WERI-Rb-1 (cell line): ENCODE measurements at regions not wholly inside any gene's neighbourhood (a gene's known extent, or its start where the extent isn't known, plus 50 kb on each side); places are given as distances from the start of the nearest gene placed in this dataset.
A peak's percentile ranks its signal among the peaks of the same experiment; 100 is the strongest.
"Not testable (repeated sequence)": the region's sequence is repeated elsewhere in the genome, so short reads cannot be mapped to it uniquely, and the experiment has no call there.

Experiments
- DNase-seq: peaks from one replicate; pipeline ENCODE4 v3.0.0-alpha.2; 2020
- H3K27ac ChIP-seq: fragments of 250-450 bp; sonication (Bioruptor Pico); 2 replicates; pipeline ENCODE4 v1.5.1; 2020; ENCODE audit warnings: mild to moderate bottlenecking, moderate library complexity
- H3K27me3 ChIP-seq: fragments of 250-450 bp; sonication (Bioruptor Pico); 2 replicates; pipeline ENCODE4 v1.5.1; 2021; ENCODE audit warnings: mild to moderate bottlenecking, low read depth, moderate library complexity; ENCODE audit not compliant: insufficient read depth, severe bottlenecking
- H3K36me3 ChIP-seq: fragments of 250-450 bp; sonication (Bioruptor Pico); 2 replicates; pipeline ENCODE4 v1.5.1; 2020; ENCODE audit warnings: mild to moderate bottlenecking, moderate library complexity
- H3K4me3 ChIP-seq: 2 replicates; pipeline ENCODE4 v1.5.1; 2011; ENCODE audit warnings: low read depth, mild to moderate bottlenecking, control low read depth, low read length
- H3K9me3 ChIP-seq: fragments of 250-450 bp; sonication (Bioruptor Pico); 2 replicates; pipeline ENCODE4 v1.5.1; 2021; ENCODE audit warnings: mild to moderate bottlenecking, moderate library complexity; ENCODE audit not compliant: severe bottlenecking
- TF ChIP-seq, protein P1 (sequence below): IDR thresholded peaks from 2 replicates; pipeline ENCODE4 v1.5.1; 2011; ENCODE audit warnings: low read depth, mild to moderate bottlenecking, control low read depth, inconsistent platforms, low read length

DNA sequence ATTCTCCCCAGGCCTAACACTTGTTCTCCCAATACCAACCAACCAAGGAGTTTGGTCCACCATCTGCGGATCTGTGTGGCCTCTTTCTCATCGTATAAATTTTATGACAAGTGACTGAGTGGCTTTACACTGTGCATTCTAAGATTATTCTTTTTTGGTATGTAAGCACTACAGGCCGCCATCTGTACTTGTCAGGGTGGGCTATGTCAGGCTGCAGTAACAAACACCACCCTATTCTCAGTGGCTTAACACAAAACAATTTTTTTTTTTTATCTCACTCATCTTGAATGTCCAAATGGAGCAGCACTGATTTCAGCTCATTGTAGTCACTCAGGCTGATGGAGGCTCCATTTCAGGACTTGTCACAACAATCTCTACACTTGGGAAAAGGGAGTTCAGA lies 412.7 kb upstream of the MIR17HG start:
- Histone ChIP-seq H3K27me3 (no peaks in the 10 kb centered on the region), H3K36me3 (no peaks in the 10 kb centered on the region), H3K4me3 (no peak overlapping the region), H3K9me3 (peaks cover 8% of the 10 kb centered on the region), H3K27ac (no peak overlapping the region)
- DNase-seq = no peak
- TF ChIP-seq, protein P1, sequence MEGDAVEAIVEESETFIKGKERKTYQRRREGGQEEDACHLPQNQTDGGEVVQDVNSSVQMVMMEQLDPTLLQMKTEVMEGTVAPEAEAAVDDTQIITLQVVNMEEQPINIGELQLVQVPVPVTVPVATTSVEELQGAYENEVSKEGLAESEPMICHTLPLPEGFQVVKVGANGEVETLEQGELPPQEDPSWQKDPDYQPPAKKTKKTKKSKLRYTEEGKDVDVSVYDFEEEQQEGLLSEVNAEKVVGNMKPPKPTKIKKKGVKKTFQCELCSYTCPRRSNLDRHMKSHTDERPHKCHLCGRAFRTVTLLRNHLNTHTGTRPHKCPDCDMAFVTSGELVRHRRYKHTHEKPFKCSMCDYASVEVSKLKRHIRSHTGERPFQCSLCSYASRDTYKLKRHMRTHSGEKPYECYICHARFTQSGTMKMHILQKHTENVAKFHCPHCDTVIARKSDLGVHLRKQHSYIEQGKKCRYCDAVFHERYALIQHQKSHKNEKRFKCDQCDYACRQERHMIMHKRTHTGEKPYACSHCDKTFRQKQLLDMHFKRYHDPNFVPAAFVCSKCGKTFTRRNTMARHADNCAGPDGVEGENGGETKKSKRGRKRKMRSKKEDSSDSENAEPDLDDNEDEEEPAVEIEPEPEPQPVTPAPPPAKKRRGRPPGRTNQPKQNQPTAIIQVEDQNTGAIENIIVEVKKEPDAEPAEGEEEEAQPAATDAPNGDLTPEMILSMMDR = no peak

DNA sequence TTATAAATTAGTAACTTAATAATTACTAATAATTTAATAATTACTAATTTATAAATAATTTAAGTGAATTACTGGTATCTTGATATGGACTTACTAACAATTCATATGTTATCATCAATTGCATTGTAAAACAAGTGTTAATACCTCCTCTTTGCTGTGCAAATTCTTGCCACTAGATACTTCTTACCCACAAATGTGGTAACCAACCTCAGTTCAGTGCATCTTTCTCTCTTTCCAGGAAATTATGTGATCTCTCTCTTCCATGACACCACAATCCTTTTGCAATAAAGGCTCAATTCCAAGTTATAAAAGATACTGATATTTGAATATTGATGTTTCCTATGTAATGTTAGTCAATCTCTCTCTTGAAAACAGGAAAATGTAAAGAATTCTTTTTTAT lies 408.6 kb upstream of the MIR17HG start:
- no peak for DNase-seq
- H3K27me3 ChIP-seq = no peaks in the 10 kb centered on the region
- TF ChIP-seq, protein P1 = no peak
- H3K4me3 ChIP-seq = no peak overlapping the region
- no peaks in the 10 kb centered on the region for H3K36me3 ChIP-seq
- H3K27ac ChIP-seq = no peak overlapping the region
- no peaks in the 10 kb centered on the region for H3K9me3 ChIP-seq

DNA sequence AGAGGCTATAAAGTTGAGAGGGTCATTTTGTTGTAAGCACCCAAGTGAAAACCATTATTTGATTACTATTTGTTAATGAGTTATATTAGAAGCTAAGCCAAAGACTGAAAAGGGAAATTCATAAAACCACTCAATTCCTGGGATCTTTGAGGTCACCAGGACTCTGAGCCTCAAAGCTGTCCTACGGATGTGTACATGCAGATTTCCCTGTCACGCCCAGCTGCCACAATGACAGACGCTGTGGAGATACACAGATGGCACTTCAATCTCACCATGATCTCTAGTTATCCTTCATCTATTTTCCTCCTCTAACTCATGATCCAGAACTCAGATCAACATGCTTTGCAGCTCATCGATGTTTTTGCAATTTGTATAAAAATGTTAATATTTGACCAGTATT lies 403.5 kb upstream of the MIR17HG start:
- TF ChIP-seq, protein P1 = no peak
- peak; percentile 94 for DNase-seq
- H3K36me3 ChIP-seq = no peaks in the 10 kb centered on the region

DNA sequence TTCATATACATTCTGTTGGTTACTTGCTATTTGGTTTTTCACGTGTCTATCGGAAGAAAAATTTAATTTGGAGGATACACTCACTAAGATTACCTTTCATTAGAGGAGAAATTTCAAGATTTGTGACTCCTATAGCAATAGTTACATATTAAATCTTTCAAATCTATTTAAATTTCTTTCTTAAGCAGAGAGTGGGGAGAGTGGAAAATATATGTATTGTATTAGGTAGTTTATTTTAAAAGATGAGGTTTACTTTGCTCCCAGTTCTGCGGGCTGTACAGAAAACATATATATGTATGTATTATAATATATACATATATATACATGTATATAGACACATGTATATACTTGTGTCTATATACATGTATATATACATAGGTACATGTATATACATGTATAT lies 402.3 kb upstream of the MIR17HG start:
- H3K27me3 ChIP-seq, DNase-seq, H3K36me3 ChIP-seq, H3K27ac ChIP-seq, H3K4me3 ChIP-seq: not testable (repeated sequence)
- peaks cover 15% of the 10 kb centered on the region for H3K9me3 ChIP-seq

More for the DNA sequence above, 403.5 kb upstream of the MIR17HG start:
- H3K4me3 ChIP-seq = no peak overlapping the region
- no peak overlapping the region for H3K27ac ChIP-seq
- peaks cover 12% of the 10 kb centered on the region for H3K9me3 ChIP-seq
- no peaks in the 10 kb centered on the region for H3K27me3 ChIP-seq

DNA sequence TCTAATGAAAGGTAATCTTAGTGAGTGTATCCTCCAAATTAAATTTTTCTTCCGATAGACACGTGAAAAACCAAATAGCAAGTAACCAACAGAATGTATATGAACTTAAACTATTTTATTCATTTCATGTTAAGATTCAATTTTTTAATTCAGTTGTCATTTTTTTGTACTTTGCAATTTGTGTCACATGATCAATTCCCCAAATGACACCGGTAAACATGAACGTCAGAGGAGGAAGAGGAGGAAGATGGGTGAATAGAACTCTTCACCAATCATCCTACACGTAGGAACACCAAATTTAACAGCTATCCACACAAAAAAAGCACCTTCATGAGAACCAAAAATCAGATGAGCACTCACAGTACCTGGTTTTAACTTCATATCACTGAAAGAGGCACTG lies 401.4 kb upstream of the MIR17HG start:
- H3K4me3 ChIP-seq, H3K27me3 ChIP-seq, DNase-seq, H3K36me3 ChIP-seq, H3K27ac ChIP-seq: not testable (repeated sequence)
- H3K9me3 ChIP-seq = peaks cover 15% of the 10 kb centered on the region

DNA sequence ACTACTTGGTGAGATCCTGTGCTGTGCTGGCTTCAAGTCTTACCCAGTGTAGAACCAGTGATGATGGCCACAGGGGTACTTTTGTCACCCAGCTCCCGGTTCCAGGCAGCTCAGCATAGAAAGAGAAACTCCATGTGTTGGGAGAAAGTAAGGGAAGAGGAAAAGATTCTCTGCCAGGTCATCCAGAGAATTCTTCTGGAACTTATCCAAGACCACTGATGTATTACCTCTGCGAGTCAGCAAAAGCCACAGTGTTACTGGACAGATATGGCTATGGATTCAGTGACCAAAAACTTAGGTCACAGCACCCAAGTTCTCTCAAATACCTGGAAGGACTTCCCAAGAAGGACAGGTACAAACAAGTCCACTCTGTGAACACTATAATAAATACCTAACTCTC lies 399.5 kb upstream of the MIR17HG start:
- Histone ChIP-seq H3K36me3 (no peaks in the 10 kb centered on the region), H3K27ac (no peak overlapping the region), H3K9me3 (peaks cover 15% of the 10 kb centered on the region), H3K4me3 (no peak overlapping the region), H3K27me3 (peaks cover 3% of the 10 kb centered on the region)
- TF ChIP-seq, protein P1 = no peak
- DNase-seq = no peak

DNA sequence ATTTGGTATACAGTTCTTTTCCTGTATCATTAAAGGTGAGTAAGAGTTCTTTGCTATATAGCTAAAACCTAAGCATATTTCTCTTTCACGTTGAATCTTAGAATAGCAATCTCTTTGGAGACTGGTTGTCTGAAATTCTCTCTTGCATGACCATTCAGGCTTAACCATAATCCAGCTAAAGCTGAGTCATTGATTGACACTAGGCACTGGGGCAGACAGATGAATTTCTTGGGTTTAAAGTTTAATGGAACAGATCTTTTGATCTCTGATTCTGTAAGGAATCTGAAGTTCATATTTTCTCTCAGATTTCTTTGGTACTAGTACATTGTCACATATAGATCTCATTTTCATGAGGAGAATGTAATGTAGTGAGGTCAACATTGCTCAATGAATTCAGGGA lies 397.3 kb upstream of the MIR17HG start:
- DNase-seq = peak; percentile 48
- H3K36me3 ChIP-seq = no peaks in the 10 kb centered on the region
- H3K4me3 ChIP-seq = no peak overlapping the region
- H3K9me3 ChIP-seq = peaks cover 15% of the 10 kb centered on the region
- TF ChIP-seq, protein P1 = no peak
- H3K27ac ChIP-seq = peak overlapping the region; percentile 16
- peaks cover 3% of the 10 kb centered on the region for H3K27me3 ChIP-seq
